ENCODE measurements at regions not wholly inside any gene's neighbourhood (a gene's known extent, or its start where the extent isn't known, plus 50 kb on each side); places are given as distances from the start of the nearest gene placed in this dataset.

DNA sequence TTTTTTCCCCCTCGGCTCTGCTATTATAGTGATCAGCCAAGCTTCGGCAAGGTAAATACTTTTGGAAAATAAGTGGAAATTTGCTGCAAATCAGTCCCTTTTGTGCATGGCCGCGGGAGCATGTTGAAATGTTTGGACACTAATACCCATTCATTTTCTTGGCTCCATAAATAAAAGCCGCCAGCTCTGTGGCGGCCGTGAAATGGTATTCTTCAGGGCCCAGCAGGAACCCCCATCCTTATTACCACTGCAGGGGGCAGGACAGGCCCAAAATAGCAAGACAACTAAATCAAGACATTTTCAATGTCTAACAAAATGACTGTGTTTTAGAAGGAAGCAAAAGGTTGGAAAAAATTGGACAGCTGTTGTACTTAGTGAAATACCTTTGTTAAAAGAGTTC, 362.3 kb downstream of the NR2F2 start:
- TF ChIP-seq POLR2A (IDR thresholded peaks at IDR 0.05), result no peak
- TF ChIP-seq, protein P1, sequence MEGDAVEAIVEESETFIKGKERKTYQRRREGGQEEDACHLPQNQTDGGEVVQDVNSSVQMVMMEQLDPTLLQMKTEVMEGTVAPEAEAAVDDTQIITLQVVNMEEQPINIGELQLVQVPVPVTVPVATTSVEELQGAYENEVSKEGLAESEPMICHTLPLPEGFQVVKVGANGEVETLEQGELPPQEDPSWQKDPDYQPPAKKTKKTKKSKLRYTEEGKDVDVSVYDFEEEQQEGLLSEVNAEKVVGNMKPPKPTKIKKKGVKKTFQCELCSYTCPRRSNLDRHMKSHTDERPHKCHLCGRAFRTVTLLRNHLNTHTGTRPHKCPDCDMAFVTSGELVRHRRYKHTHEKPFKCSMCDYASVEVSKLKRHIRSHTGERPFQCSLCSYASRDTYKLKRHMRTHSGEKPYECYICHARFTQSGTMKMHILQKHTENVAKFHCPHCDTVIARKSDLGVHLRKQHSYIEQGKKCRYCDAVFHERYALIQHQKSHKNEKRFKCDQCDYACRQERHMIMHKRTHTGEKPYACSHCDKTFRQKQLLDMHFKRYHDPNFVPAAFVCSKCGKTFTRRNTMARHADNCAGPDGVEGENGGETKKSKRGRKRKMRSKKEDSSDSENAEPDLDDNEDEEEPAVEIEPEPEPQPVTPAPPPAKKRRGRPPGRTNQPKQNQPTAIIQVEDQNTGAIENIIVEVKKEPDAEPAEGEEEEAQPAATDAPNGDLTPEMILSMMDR (IDR thresholded peaks at IDR 0.05), result no peak
